HCT116 (cell line): ENCODE measurements at regions not wholly inside any gene's neighbourhood (a gene's known extent, or its start where the extent isn't known, plus 50 kb on each side); places are given as distances from the start of the nearest gene placed in this dataset.

Experiments
- ATAC-seq: fragments of 200-7000 bp; cut with Tn5 transposase; 2 replicates; pipeline ENCODE4 v1.9.1; 2020; ENCODE audit warnings: mild to moderate bottlenecking, moderate library complexity
- BruUV-seq: library from RNA; stranded (reverse); fragments of 400-500 nt; replicated peaks from 2 replicates; lab custom pipeline; 2021; lab: Mats Ljungman, UMichigan
- CTCF ChIA-PET: fragments of 300-600 bp; sonication (Branson Sonifier 250); formaldehyde crosslinking; loops from one replicate; lab custom pipeline; 2021; ENCODE audit warnings: antibody characterized with exemption; lab: Charles Lee
- POLR2A ChIA-PET: fragments of 300-600, 350-600 bp; sonication (Branson Sonifier 250); formaldehyde crosslinking; loops from one replicate; lab custom pipeline; 2021; ENCODE audit warnings: antibody characterized with exemption; lab: Charles Lee
- RAD21 ChIA-PET, 2 experiments: fragments of 300-600 bp; sonication (Branson Sonifier 250); formaldehyde crosslinking; loops; one replicate each; lab custom pipeline; 2023; ENCODE audit warnings: low total read pairs in 2 of 2; ENCODE audit not compliant: uncharacterized antibody in 2 of 2, unreplicated experiment in 2 of 2, low non-redundant PET in 1 of 2; lab: Charles Lee
- DNase-seq: peaks from one replicate; pipeline ENCODE4 v3.0.0-alpha.2; 2010; ENCODE audit warnings: low read depth, low spot score
- H2AFZ ChIP-seq: fragments of 200-600 bp; shearing (Covaris generic), sonication (generic); 2 replicates; pipeline ENCODE4 v1.6.1; 2017; ENCODE audit warnings: low read depth, mixed run types, mixed read lengths, antibody characterized with exemption, low read length; ENCODE audit not compliant: poor library complexity, severe bottlenecking
- H3K27ac ChIP-seq: 2 replicates; pipeline ENCODE4 v1.5.1; 2012; ENCODE audit warnings: low read depth, low read length
- H3K27me3 ChIP-seq: fragments of 200-600 bp; sonication (generic); 2 replicates; pipeline ENCODE4 v1.6.1; 2016; ENCODE audit warnings: mixed run types, low read length, mixed read lengths; ENCODE audit not compliant: insufficient read depth
- H3K36me3 ChIP-seq, 2 experiments: fragments of 200-500 bp in 1 of 2; fragments of 200-600 bp in 1 of 2; sonication (Bioruptor generic) in 1 of 2; sonication (generic) in 1 of 2; 2 replicates each; pipeline versions ENCODE4 v1.5.1 to v1.6.1; 2014 to 2016; ENCODE audit warnings: low read length in 2 of 2, inconsistent platforms in 1 of 2, mixed read lengths in 1 of 2, mixed run types in 1 of 2; ENCODE audit not compliant: insufficient read depth in 2 of 2, control insufficient read depth in 1 of 2
- H3K4me1 ChIP-seq, 2 experiments: fragments of 200-600 bp in 1 of 2; sonication (generic) in 1 of 2; 2 replicates each; pipeline versions ENCODE4 v1.5.1 to v1.6.1; 2012 to 2017; ENCODE audit warnings: low read length in 2 of 2, inconsistent platforms in 1 of 2, mild to moderate bottlenecking in 1 of 2, mixed read lengths in 1 of 2, mixed run types in 1 of 2, moderate library complexity in 1 of 2; ENCODE audit not compliant: insufficient read depth in 2 of 2, control insufficient read depth in 1 of 2
- H3K4me2 ChIP-seq: fragments of 200-600 bp; sonication (generic); 2 replicates; pipeline ENCODE4 v1.6.1; 2017; ENCODE audit warnings: mixed run types, low read length, mixed read lengths
- H3K4me3 ChIP-seq, 2 experiments: fragments of 200-600 bp in 1 of 2; sonication (generic) in 1 of 2; replicated peaks in 1 of 2; 2 replicates each; pipeline ENCODE4 v1.5.1; 2011 to 2016; ENCODE audit warnings: low read length in 2 of 2, control low read depth in 1 of 2, low read depth in 1 of 2, mild to moderate bottlenecking in 1 of 2, mixed read lengths in 1 of 2, mixed run types in 1 of 2
- H3K79me2 ChIP-seq: fragments of 200-600 bp; sonication (generic); 2 replicates; pipeline ENCODE4 v1.6.1; 2017; ENCODE audit warnings: mild to moderate bottlenecking, mixed run types, low read length, moderate library complexity, mixed read lengths; ENCODE audit not compliant: insufficient read depth
- H3K9ac ChIP-seq: fragments of 200-600 bp; sonication (generic); 2 replicates; pipeline ENCODE4 v1.6.1; 2016; ENCODE audit warnings: low read length, mixed read lengths
- H3K9me2 ChIP-seq: fragments of 200-600 bp; sonication (generic), shearing (Covaris generic); 2 replicates; pipeline ENCODE4 v1.6.1; 2017; ENCODE audit warnings: mixed run types, mild to moderate bottlenecking, moderate library complexity; ENCODE audit not compliant: insufficient read depth
- H3K9me3 ChIP-seq, 2 experiments: fragments of 200-500 bp in 1 of 2; fragments of 200-600 bp in 1 of 2; sonication (Bioruptor generic) in 1 of 2; sonication (generic) in 1 of 2; 2 replicates each; pipeline ENCODE4 v1.6.1; 2014 to 2017; ENCODE audit warnings: low read length in 2 of 2, mixed read lengths in 2 of 2, inconsistent platforms in 1 of 2, low read depth in 1 of 2, mild to moderate bottlenecking in 1 of 2, mixed run types in 1 of 2, moderate library complexity in 1 of 2; ENCODE audit not compliant: control insufficient read depth in 1 of 2, insufficient read depth in 1 of 2
- H4K20me1 ChIP-seq: fragments of 200-600 bp; sonication (generic), shearing (Covaris generic); 2 replicates; pipeline ENCODE4 v1.6.1; 2017; ENCODE audit warnings: mixed run types, mild to moderate bottlenecking, moderate library complexity; ENCODE audit not compliant: insufficient read depth
- CTCF ChIP-seq, 3 experiments: fragments of 200-600 bp in 1 of 3; sonication (generic) in 1 of 3; IDR thresholded peaks in 2 of 3; conservative IDR thresholded peaks in 1 of 3; 2 replicates each; pipeline ENCODE4 v1.5.1; 2012 to 2017; ENCODE audit warnings: low read depth in 2 of 3, low read length in 2 of 3, antibody characterized with exemption in 1 of 3, borderline replicate concordance in 1 of 3, control low read depth in 1 of 3, mild to moderate bottlenecking in 1 of 3, mixed read lengths in 1 of 3, mixed run types in 1 of 3, moderate library complexity in 1 of 3; ENCODE audit not compliant: insufficient read depth in 1 of 3
- ELF1 ChIP-seq: IDR thresholded peaks from 2 replicates; pipeline ENCODE4 v1.6.1; 2012; ENCODE audit warnings: low read depth, borderline replicate concordance
- EZH2 ChIP-seq: fragments of 200-600 bp; sonication (generic); IDR thresholded peaks from 2 replicates; pipeline ENCODE4 v1.6.1; 2017; ENCODE audit warnings: antibody characterized with exemption, mixed run types
- TCF7L2 ChIP-seq: IDR thresholded peaks from 2 replicates; pipeline ENCODE4 v1.7.0; 2011; ENCODE audit warnings: borderline replicate concordance, inconsistent platforms; ENCODE audit not compliant: insufficient read depth, insufficient read length; ENCODE audit errors: extremely low read depth
- ZBTB33 ChIP-seq: IDR thresholded peaks from 2 replicates; pipeline ENCODE4 v1.6.1; 2011; ENCODE audit warnings: mild to moderate bottlenecking, low read length, moderate library complexity; ENCODE audit not compliant: insufficient replicate concordance; ENCODE audit errors: extremely low read depth
- intact Hi-C: fragments of 100-400 bp; cut with micrococcal nuclease; formaldehyde crosslinking; loops from 2 replicates; pipeline ENCODE4 v1.10.0; 2022

GRCh38 chr14:97212399-97212798, 415.2 kb downstream of the VRK1 start:
- CTCF ChIA-PET = no interaction called here
- H3K79me2 ChIP-seq = no peaks in the 10 kb centered on the region
- no peaks in the 10 kb centered on the region for H3K36me3 ChIP-seq
- no peak overlapping the region for H3K4me2 ChIP-seq
- intact Hi-C loops = no loop called here
- ATAC-seq = no peak
- no TSS peak for BruUV-seq
- DNase-seq = no peak
- no peak overlapping the region for H3K27ac ChIP-seq
- H3K4me3 ChIP-seq = no peak overlapping the region
- no peak overlapping the region for H3K9ac ChIP-seq
- no peaks in the 10 kb centered on the region for H3K27me3 ChIP-seq
- TF ChIP-seq TCF7L2 (no peak), CTCF (IDR thresholded peaks at IDR 0.05 in 2 of 3, conservative IDR thresholded peaks at IDR 0.05 in 1 of 3; ENCODE audit: borderline replicate concordance in 1 of 3, insufficient read depth in 1 of 3, low read depth in 2 of 3, low read length in 2 of 3) (no peak), ZBTB33 (no peak), EZH2 (no peak), ELF1 (no peak)
- POLR2A ChIA-PET = no interaction called here
- no peaks in the 10 kb centered on the region for H3K9me3 ChIP-seq
- RAD21 ChIA-PET = no interaction called here
- H4K20me1 ChIP-seq = no peaks in the 10 kb centered on the region
- no peaks in the 10 kb centered on the region for H3K9me2 ChIP-seq
- H2AFZ ChIP-seq = no peak overlapping the region
- no peaks in the 10 kb centered on the region for H3K4me1 ChIP-seq
